Lower lobe of right lung (tissue), 2 donors: ENCODE measurements at regions not wholly inside any gene's neighbourhood (a gene's known extent, or its start where the extent isn't known, plus 50 kb on each side); places are given as distances from the start of the nearest gene placed in this dataset.

Experiments used
- ATAC-seq, 2 donors: fragments of 200-7000 bp; cut with Tn5 transposase; one replicate each; pipeline ENCODE4 v1.9.1; 2020 to 2022; ENCODE audit warnings: mild to moderate bottlenecking in 2 of 2, moderate library complexity in 2 of 2
- DNase-seq: peaks from one replicate; pipeline ENCODE4 v3.0.0-alpha.2; 2020
- H3K27ac ChIP-seq: fragments of 200-600 bp; one replicate; pipeline ENCODE4 v1.8.0; 2022
- H3K27me3 ChIP-seq: fragments of 200-600 bp; one replicate; pipeline ENCODE4 v1.8.0; 2022; ENCODE audit warnings: low read depth
- H3K36me3 ChIP-seq: fragments of 200-600 bp; one replicate; pipeline ENCODE4 v1.8.0; 2022; ENCODE audit warnings: mild to moderate bottlenecking
- H3K4me1 ChIP-seq: fragments of 200-600 bp; one replicate; pipeline ENCODE4 v1.8.0; 2022
- H3K4me3 ChIP-seq: fragments of 200-600 bp; one replicate; pipeline ENCODE4 v1.8.0; 2022; ENCODE audit warnings: mild to moderate bottlenecking
- H3K9me3 ChIP-seq: fragments of 200-600 bp; one replicate; pipeline ENCODE4 v1.8.0; 2022
- intact Hi-C: fragments of 100-400 bp; cut with DNase I; formaldehyde crosslinking; loops from one replicate; pipeline ENCODE4 v1.11.0; 2022
- TF ChIP-seq, protein P1 (sequence below): fragments of 200-600 bp; IDR thresholded peaks from one replicate; pipeline ENCODE4 v1.8.0; 2022; ENCODE audit warnings: antibody characterized with exemption, mild to moderate bottlenecking
- donor health status: DM: no; HTN: yes; CAD: no; lungs with severe emphysema.

DNA sequence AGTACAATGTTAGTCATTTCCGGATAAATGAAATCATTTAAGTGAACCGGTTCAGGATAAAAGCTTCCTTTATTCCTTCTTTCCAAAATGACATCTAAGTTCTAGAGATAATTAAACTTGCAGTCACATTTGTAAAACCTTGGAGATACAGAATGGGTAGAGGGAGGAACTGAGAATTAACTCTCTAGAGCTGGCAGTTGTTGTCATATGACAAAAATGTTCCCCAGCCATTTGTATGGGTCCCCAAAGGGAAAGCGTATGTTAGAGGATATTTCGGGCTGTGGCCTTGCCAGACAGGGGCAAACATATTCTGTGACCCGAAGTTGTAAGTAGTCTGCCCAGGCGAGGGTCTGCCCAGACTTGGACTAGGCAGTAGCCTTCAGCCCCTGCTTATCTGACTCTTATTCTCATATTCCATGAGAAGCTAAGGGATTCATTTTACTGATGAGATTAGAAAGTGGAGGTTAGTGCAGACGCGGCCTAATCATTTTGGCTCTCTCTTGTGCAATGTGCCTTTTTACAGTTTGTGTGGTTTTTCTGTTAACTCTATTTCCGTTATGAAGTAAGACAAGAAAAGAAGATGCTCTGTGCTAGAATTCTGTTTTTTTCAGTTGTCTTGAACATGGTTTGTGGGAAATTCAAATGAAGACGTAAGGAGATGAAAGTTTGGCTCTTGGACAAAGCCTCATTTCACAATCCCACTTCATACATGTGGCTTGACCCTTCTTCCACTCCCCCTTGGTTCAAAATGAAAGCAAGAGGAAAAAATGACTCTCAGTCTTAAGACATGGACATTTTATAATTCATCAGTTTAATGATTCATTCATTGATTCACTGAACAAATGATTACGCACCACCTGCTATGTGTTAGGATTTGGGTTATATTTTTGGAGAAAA, 2394.2 kb upstream of the AGA start:
- DNase-seq: no peak
- no peaks in the 10 kb centered on the region for H3K36me3 ChIP-seq
- H3K27ac ChIP-seq: no peak overlapping the region
- no peak for ATAC-seq
- no peaks in the 10 kb centered on the region for H3K9me3 ChIP-seq
- H3K27me3 ChIP-seq: no peaks in the 10 kb centered on the region
- intact Hi-C loops: no loop called here
- no peak overlapping the region for H3K4me3 ChIP-seq
- TF ChIP-seq, protein P1, sequence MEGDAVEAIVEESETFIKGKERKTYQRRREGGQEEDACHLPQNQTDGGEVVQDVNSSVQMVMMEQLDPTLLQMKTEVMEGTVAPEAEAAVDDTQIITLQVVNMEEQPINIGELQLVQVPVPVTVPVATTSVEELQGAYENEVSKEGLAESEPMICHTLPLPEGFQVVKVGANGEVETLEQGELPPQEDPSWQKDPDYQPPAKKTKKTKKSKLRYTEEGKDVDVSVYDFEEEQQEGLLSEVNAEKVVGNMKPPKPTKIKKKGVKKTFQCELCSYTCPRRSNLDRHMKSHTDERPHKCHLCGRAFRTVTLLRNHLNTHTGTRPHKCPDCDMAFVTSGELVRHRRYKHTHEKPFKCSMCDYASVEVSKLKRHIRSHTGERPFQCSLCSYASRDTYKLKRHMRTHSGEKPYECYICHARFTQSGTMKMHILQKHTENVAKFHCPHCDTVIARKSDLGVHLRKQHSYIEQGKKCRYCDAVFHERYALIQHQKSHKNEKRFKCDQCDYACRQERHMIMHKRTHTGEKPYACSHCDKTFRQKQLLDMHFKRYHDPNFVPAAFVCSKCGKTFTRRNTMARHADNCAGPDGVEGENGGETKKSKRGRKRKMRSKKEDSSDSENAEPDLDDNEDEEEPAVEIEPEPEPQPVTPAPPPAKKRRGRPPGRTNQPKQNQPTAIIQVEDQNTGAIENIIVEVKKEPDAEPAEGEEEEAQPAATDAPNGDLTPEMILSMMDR: no peak
- no peaks in the 10 kb centered on the region for H3K4me1 ChIP-seq

DNA sequence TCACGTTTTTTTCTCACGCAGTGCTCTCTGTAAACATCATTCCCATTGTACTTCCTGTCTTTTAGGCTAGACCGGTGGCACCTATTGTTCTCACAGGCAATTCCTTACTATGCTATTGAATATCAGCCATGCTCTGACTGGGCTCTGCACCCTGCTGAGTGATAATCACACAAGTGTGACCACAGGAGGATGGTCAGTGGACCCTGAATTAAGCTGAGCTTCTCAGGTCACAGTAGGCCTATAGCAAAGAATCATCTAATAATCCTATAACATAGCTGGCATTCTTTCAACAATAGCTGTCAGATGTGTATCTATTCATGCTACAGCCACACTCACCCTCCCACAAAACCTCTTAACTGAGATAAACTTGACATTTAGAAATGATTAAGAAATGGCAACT, 2399.8 kb upstream of the TENM3 start:
- Histone ChIP-seq H3K9me3 (no peaks in the 10 kb centered on the region), H3K4me3 (no peak overlapping the region), H3K4me1 (no peaks in the 10 kb centered on the region), H3K27ac (no peak overlapping the region), H3K36me3 (no peaks in the 10 kb centered on the region), H3K27me3 (no peaks in the 10 kb centered on the region)
- intact Hi-C loops: no loop called here
- ATAC-seq (no peak), DNase-seq (no peak)
- TF ChIP-seq, protein P1: no peak

DNA sequence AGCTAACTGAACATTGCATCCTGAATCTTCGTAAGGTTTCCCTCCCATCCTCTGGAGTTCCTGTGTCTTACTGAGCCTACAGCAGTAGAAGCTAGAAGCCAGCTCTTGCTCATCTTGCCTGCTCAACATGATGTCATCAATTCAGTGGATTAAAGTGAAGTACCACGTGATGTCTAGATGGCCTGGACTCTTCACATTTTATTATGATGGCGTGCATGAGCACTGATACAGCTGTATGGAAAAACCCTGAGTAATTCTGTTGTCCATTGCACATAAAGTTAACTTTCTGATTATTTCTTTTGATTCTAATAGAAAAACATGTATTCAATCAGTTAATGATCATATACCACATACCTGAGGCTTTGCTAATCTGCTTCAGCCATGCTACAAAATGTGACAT, 2387.7 kb upstream of the TENM3 start:
- intact Hi-C loops: no loop called here
- Histone ChIP-seq H3K4me3 (no peak overlapping the region), H3K27me3 (no peaks in the 10 kb centered on the region), H3K36me3 (no peaks in the 10 kb centered on the region), H3K9me3 (no peaks in the 10 kb centered on the region), H3K4me1 (no peaks in the 10 kb centered on the region), H3K27ac (no peak overlapping the region)
- ATAC-seq (no peak), DNase-seq (no peak)
- TF ChIP-seq, protein P1: no peak

DNA sequence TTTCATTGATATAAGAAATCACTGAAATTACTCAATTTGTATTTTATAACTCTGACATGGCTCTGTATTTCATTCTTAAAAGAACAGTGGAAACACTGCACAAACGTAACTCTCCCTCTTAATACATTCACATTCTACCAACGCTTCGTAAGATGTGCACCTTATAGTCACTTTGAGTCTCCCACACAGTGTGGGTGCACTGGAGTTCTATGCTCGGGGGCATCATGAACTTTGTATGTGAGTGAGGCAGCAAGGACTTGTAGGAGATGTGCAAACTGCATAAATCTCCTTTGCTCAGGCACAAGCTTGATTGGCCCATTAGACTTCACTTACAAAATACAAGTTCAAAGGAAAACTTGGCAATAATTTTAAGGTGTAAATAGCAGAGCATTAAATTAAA, 2385.0 kb upstream of the TENM3 start:
- DNase-seq: no peak
- H3K27ac ChIP-seq: no peak overlapping the region
- no peaks in the 10 kb centered on the region for H3K9me3 ChIP-seq
- H3K27me3 ChIP-seq: no peaks in the 10 kb centered on the region
- TF ChIP-seq, protein P1: no peak
- intact Hi-C loops: no loop called here
- H3K4me3 ChIP-seq: no peak overlapping the region
- H3K4me1 ChIP-seq: no peaks in the 10 kb centered on the region
- no peak for ATAC-seq
- no peaks in the 10 kb centered on the region for H3K36me3 ChIP-seq

DNA sequence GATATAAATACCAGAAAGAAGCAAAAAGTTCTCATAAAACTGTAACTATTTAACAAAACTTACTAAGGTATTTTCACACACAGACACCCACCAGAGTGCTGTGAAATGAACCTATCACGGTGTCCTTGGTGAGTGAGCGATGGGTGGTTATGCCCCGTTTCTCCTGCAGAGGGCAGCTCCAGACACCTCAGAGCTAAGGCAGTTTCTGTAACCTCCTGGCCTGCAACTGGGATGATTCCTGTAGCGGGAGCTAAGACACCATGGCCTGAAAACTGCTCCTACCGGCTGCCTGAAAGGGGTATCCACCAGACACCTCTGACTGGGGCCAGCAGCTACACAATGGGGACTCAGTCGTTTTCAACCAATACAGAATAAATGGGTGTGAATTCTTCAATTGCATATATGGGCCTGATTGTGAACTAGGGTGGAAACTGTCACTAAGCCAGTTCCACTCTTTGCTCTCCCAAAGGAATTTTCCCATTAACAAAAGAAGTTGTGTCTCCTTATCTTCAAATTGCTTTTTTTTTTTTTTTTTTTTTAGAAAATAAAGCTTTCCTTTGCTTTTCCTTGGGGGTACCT, 2375.8 kb upstream of the TENM3 start:
- no peaks in the 10 kb centered on the region for H3K4me1 ChIP-seq
- H3K9me3 ChIP-seq: no peaks in the 10 kb centered on the region
- TF ChIP-seq, protein P1: peak; percentile 53
- no peaks in the 10 kb centered on the region for H3K36me3 ChIP-seq
- no peak overlapping the region for H3K4me3 ChIP-seq
- no peaks in the 10 kb centered on the region for H3K27me3 ChIP-seq
- intact Hi-C loops: no loop called here
- ATAC-seq: peak; percentile 69 to 72
- no peak overlapping the region for H3K27ac ChIP-seq
- DNase-seq: peak; percentile 46
